Neutrophil (primary cell): ENCODE measurements at regions not wholly inside any gene's neighbourhood (a gene's known extent, or its start where the extent isn't known, plus 50 kb on each side); places are given as distances from the start of the nearest gene placed in this dataset.

Experiments used
- H3K27ac ChIP-seq: fragments of 200-600 bp; sonication (generic); 2 replicates; pipeline ENCODE4 v1.5.1; 2016; ENCODE audit warnings: mild to moderate bottlenecking, moderate library complexity
- H3K27me3 ChIP-seq: fragments of 200-600 bp; sonication (generic); 2 replicates; pipeline ENCODE4 v1.6.0; 2016; ENCODE audit warnings: mild to moderate bottlenecking
- H3K36me3 ChIP-seq: fragments of 200-600 bp; sonication (generic); 2 replicates; pipeline ENCODE4 v1.5.1; 2017
- H3K4me1 ChIP-seq, 2 experiments: fragments of 200-600 bp in 1 of 2; sonication (generic) in 1 of 2; 1 replicate in 1 of 2; 2 replicates in 1 of 2; pipeline versions ENCODE4 v1.5.1 to v1.6.1; 2013 to 2016; ENCODE audit warnings: low read depth in 1 of 2, low read length in 1 of 2, mild to moderate bottlenecking in 1 of 2, moderate library complexity in 1 of 2; ENCODE audit not compliant: control insufficient read depth in 1 of 2, insufficient read depth in 1 of 2
- H3K4me3 ChIP-seq, 2 experiments: fragments of 200-600 bp in 1 of 2; sonication (generic) in 1 of 2; 1 replicate in 1 of 2; 2 replicates in 1 of 2; pipeline ENCODE4 v1.5.1; 2013 to 2016; ENCODE audit warnings: low read depth in 1 of 2, low read length in 1 of 2, mild to moderate bottlenecking in 1 of 2, moderate library complexity in 1 of 2
- H3K9me3 ChIP-seq: fragments of 200-600 bp; sonication (generic); 2 replicates; pipeline ENCODE4 v1.5.1; 2016
- TF ChIP-seq, protein P1 (sequence below): fragments of 200-600 bp; sonication (generic); IDR thresholded peaks from 2 replicates; pipeline ENCODE4 v1.5.1; 2016; ENCODE audit warnings: antibody characterized with exemption

DNA sequence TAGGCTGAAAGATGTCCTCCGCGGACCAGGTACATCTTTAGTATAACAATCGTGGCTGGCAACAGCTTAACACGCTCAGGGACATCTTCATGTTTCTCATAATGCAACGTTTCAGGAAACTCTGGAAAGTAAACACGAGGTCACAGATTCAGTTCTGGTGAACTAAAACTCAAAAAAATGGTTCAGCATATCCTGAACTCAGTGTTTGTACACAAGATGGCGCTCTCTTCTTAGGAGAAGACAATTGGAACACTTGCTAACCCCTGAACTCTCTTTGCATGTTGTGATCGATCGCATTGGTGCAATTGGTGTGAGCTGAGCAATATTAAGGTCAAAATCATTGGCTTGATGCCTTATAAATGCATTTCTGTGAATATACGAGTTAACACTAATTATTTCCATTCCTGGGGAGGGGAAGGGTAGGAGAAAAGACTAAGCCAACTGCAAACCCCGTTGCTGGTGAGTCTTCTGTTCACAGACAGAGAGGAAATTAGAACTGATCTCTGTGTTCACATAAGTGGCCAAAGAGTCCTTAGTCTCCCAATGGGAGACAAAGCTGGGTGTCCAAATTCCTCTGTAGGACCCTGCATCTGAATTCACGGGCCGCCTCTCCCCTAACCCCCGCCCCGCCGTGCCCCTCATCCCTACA, 52.6 kb upstream of the FAM180A start:
- H3K36me3 ChIP-seq = no peaks in the 10 kb centered on the region
- peaks cover 0 to 4% of the 10 kb centered on the region in 2 experiments for H3K4me1 ChIP-seq
- TF ChIP-seq, protein P1, sequence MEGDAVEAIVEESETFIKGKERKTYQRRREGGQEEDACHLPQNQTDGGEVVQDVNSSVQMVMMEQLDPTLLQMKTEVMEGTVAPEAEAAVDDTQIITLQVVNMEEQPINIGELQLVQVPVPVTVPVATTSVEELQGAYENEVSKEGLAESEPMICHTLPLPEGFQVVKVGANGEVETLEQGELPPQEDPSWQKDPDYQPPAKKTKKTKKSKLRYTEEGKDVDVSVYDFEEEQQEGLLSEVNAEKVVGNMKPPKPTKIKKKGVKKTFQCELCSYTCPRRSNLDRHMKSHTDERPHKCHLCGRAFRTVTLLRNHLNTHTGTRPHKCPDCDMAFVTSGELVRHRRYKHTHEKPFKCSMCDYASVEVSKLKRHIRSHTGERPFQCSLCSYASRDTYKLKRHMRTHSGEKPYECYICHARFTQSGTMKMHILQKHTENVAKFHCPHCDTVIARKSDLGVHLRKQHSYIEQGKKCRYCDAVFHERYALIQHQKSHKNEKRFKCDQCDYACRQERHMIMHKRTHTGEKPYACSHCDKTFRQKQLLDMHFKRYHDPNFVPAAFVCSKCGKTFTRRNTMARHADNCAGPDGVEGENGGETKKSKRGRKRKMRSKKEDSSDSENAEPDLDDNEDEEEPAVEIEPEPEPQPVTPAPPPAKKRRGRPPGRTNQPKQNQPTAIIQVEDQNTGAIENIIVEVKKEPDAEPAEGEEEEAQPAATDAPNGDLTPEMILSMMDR = peak; percentile 58
- no peak overlapping the region for H3K27ac ChIP-seq
- H3K9me3 ChIP-seq = no peaks in the 10 kb centered on the region
- no peak overlapping the region for H3K4me3 ChIP-seq
- peaks cover 32% of the 10 kb centered on the region for H3K27me3 ChIP-seq

DNA sequence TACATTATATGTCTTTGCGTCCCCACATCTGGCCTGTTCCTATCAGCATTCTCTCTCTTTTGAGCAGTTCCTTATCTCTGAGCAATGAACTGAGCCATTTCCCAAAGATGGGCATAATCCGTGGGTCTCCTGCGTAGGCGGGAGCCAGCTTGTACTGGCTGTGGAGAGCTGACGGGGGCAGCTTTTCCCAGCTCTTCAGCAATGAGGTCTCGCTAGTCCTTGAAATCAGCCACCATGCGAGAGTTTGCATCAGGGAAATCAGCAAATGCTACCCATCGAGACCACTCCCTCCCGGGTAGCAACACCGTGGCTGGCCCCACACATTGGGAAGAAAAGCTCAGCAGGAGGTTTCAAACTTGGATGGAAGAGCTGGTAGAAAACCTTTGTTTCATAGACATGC, 51.9 kb upstream of the FAM180A start:
- TF ChIP-seq, protein P1 = no peak
- no peaks in the 10 kb centered on the region for H3K9me3 ChIP-seq
- no peak overlapping the region for H3K4me3 ChIP-seq

DNA sequence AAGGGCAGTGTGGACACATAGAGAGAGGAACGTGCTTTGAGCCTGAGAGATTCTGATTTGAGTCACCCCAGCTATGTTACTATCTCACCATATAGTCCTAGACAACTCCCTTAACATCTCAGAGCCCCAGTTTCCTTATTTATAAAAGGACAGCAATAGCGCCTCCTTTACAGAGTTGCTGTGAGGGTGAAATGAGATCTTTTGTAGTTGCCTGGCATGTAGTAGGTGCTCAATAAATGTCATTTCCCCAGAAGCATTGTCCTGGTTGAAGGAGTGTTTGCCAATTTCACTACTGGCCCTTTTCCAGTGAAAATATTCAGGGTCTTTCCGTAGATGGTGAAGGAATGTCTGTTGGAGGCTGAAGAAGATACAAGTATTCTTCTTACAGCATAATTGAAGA, 51.3 kb upstream of the FAM180A start:
- no peak overlapping the region for H3K4me3 ChIP-seq
- H3K27ac ChIP-seq = no peak overlapping the region
- H3K36me3 ChIP-seq = no peaks in the 10 kb centered on the region
- H3K4me1 ChIP-seq = peaks cover 0 to 4% of the 10 kb centered on the region in 2 experiments
- H3K27me3 ChIP-seq = peaks cover 32% of the 10 kb centered on the region
- H3K9me3 ChIP-seq = no peaks in the 10 kb centered on the region
- TF ChIP-seq, protein P1 = no peak

More for the DNA sequence above, 51.9 kb upstream of the FAM180A start:
- Histone ChIP-seq H3K4me1 (peaks cover 0 to 4% of the 10 kb centered on the region in 2 experiments), H3K36me3 (no peaks in the 10 kb centered on the region), H3K27ac (no peak overlapping the region), H3K27me3 (peaks cover 32% of the 10 kb centered on the region)
